Cardiac muscle cell (in vitro differentiated cells and primary cell): ENCODE measurements at regions not wholly inside any gene's neighbourhood (a gene's known extent, or its start where the extent isn't known, plus 50 kb on each side); places are given as distances from the start of the nearest gene placed in this dataset.
A peak's percentile ranks its signal among the peaks of the same experiment; 100 is the strongest.

Source experiments
- DNase-seq, 2 donors: peaks; one replicate each; pipeline versions ENCODE4 v3.0.0 to v3.0.0-alpha.2; 2010 to 2017; ENCODE audit warnings: low read depth in 1 of 2, low spot score in 1 of 2
- H3K27ac ChIP-seq: fragments of 200-600 bp; sonication (generic); 2 replicates; pipeline ENCODE4 v1.5.1; 2016
- H3K27me3 ChIP-seq: fragments of 200-600 bp; sonication (generic); 2 replicates; pipeline ENCODE4 v1.6.0; 2016; ENCODE audit warnings: control low read depth
- H3K36me3 ChIP-seq: fragments of 200-600 bp; sonication (generic); 2 replicates; pipeline ENCODE4 v1.5.1; 2016; ENCODE audit warnings: control low read depth
- H3K4me1 ChIP-seq: fragments of 200-600 bp; sonication (generic); 2 replicates; pipeline ENCODE4 v1.8.1; 2017; ENCODE audit warnings: low read depth, mild to moderate bottlenecking, mixed run types
- H3K4me3 ChIP-seq: fragments of 200-600 bp; sonication (generic); 2 replicates; pipeline ENCODE4 v1.5.1; 2016; ENCODE audit warnings: mild to moderate bottlenecking
- H3K9me3 ChIP-seq: fragments of 200-600 bp; sonication (generic); 2 replicates; pipeline ENCODE4 v1.5.1; 2017; ENCODE audit warnings: low read depth, mild to moderate bottlenecking, control low read depth
- TF ChIP-seq, protein P1 (sequence below): IDR thresholded peaks from 2 replicates; pipeline ENCODE4 v1.5.1; 2012; ENCODE audit warnings: low read depth, mild to moderate bottlenecking, low read length

DNA sequence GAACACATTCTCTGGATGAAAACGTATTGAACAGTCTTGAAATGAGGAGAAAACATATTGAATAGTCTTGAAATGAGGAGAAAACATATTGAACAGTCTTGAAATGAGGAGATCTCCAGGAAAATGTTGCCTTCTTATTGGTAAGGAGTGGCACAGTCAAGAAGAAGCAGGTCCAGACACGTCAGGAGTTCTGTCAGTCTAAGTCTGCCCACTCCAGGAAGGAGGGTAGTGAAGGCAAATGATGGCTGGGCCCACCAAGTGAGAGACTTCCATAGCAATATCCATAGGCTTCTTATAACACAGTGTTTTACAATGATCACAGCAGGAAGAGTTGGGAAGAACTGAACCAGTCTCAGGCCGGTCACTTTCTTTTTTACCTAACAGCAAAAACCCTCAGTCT, 316.2 kb downstream of the ETAA1 start:
- TF ChIP-seq, protein P1, sequence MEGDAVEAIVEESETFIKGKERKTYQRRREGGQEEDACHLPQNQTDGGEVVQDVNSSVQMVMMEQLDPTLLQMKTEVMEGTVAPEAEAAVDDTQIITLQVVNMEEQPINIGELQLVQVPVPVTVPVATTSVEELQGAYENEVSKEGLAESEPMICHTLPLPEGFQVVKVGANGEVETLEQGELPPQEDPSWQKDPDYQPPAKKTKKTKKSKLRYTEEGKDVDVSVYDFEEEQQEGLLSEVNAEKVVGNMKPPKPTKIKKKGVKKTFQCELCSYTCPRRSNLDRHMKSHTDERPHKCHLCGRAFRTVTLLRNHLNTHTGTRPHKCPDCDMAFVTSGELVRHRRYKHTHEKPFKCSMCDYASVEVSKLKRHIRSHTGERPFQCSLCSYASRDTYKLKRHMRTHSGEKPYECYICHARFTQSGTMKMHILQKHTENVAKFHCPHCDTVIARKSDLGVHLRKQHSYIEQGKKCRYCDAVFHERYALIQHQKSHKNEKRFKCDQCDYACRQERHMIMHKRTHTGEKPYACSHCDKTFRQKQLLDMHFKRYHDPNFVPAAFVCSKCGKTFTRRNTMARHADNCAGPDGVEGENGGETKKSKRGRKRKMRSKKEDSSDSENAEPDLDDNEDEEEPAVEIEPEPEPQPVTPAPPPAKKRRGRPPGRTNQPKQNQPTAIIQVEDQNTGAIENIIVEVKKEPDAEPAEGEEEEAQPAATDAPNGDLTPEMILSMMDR = no peak
- no peaks in the 10 kb centered on the region for H3K27me3 ChIP-seq

DNA sequence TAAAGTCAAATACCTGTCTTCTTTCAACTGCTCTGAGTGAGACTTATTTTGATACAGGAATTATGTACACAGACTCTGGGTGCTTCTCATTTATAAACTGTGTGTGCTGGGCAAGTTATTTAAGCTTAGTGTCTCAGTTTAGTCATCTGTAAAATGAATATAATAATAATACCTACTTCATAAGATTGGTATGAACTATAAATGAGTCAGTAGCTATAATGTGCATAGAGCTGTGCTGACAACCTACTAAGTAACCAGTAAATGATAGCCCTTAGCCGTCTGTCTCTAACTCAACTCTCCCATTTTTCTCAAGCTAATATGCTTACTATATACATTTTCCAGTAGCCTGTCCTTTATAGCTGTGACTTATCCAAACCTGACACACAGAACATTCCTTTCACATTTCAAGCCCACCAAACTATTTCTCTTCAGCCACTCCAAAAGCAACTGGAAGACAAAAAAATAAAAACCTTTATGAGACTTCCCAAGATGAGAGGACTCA, 319.8 kb downstream of the ETAA1 start:
- no peaks in the 10 kb centered on the region for H3K36me3 ChIP-seq
- no peak overlapping the region for H3K4me3 ChIP-seq
- no peak overlapping the region for H3K27ac ChIP-seq
- no peak for DNase-seq
- TF ChIP-seq, protein P1 = no peak
- H3K4me1 ChIP-seq = no peaks in the 10 kb centered on the region
- no peaks in the 10 kb centered on the region for H3K27me3 ChIP-seq
- no peaks in the 10 kb centered on the region for H3K9me3 ChIP-seq

More for the DNA sequence above, 316.2 kb downstream of the ETAA1 start:
- no peaks in the 10 kb centered on the region for H3K36me3 ChIP-seq
- DNase-seq = no peak
- H3K4me1 ChIP-seq = no peaks in the 10 kb centered on the region
- no peak overlapping the region for H3K4me3 ChIP-seq
- H3K27ac ChIP-seq = no peak overlapping the region
- no peaks in the 10 kb centered on the region for H3K9me3 ChIP-seq

DNA sequence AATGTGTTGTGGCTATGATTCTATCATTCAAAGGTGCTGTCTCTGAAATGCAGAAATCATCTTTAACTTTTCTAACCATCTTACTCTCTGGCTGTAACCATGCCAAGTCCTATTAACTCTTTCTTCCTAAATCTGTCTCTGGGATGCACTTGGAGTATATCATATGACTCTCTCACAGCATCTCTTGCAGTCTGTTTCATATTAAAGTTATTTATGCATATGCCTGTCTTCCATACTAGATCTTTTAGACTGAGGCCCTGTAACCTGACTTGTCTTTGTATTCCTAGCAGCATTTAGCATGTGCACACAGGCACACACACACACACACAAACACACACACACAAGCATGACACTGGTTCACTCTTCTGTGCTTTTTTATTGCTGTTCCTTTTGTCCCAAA, 320.6 kb downstream of the ETAA1 start:
- H3K27ac ChIP-seq = no peak overlapping the region
- no peak overlapping the region for H3K4me3 ChIP-seq
- no peak for DNase-seq
- no peaks in the 10 kb centered on the region for H3K9me3 ChIP-seq
- H3K4me1 ChIP-seq = no peaks in the 10 kb centered on the region
- TF ChIP-seq, protein P1 = no peak
- H3K27me3 ChIP-seq = no peaks in the 10 kb centered on the region
- no peaks in the 10 kb centered on the region for H3K36me3 ChIP-seq

DNA sequence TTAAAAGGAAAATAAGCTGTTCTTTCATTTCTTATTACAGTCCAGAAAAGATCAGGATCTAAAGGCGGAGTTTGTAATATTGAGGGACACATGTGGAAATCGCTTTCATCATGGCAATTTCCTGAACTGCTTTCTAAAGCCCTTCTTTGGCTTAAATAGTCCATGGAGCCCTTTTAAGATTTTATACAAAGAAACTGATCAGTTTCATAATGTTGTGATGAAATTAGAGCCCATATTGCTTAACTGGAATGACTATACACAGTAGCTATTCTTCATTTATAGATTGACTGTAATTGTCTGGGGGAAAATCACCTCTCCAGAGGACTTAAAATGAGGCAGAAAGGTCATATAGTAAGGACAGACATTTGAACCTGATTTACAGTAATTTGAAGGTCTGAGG, 322.2 kb downstream of the ETAA1 start:
- Histone ChIP-seq H3K4me1 (no peaks in the 10 kb centered on the region), H3K4me3 (no peak overlapping the region), H3K27ac (no peak overlapping the region), H3K36me3 (no peaks in the 10 kb centered on the region), H3K9me3 (no peaks in the 10 kb centered on the region), H3K27me3 (no peaks in the 10 kb centered on the region)
- DNase-seq = peak in 1 of 2 donors; percentile 13
- TF ChIP-seq, protein P1 = no peak

DNA sequence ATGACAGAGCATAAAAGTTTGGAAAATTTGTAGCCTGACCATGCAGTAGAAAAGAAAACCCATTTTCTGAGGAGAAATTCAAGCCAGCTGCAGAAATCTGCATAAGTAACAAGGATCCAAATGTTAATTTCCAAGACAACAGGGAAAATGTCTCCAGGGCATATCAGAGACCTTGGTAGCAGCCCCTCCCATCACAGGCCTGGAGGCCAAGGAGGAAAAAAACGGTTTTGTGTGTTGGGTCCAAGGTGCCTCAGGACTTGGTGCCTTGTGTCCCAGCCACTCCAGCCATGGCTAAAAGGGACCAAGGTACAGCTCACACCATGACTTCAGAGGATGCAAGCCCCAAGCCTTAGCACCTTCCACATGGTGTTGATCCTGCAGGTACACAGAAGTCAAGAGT, 324.4 kb downstream of the ETAA1 start:
- Histone ChIP-seq H3K4me3 (no peak overlapping the region), H3K27me3 (no peaks in the 10 kb centered on the region), H3K27ac (no peak overlapping the region), H3K9me3 (no peaks in the 10 kb centered on the region), H3K4me1 (no peaks in the 10 kb centered on the region), H3K36me3 (no peaks in the 10 kb centered on the region)
- TF ChIP-seq, protein P1 = no peak
- DNase-seq = no peak

DNA sequence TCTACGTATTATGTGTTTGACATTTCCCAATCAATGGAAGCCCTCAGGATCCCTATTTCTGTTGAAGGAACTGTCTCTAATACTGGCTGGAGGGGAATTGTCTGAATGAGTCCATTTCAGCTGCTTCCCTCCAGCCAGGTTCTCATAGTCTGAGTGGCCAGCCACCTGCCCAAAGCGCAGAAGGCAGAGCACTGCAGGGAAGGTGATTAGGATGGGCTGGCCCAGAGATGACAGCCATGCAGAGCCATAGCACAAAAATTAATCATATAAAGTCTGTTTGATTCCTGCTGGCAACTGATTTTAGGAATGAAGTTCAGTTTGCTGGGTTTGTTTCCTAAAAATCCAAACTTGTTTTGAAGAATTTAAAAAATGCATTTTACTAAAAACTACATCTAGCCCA, 327.1 kb downstream of the ETAA1 start:
- TF ChIP-seq, protein P1 = no peak
- no peak for DNase-seq
- H3K27me3 ChIP-seq = no peaks in the 10 kb centered on the region
- no peak overlapping the region for H3K27ac ChIP-seq
- no peak overlapping the region for H3K4me3 ChIP-seq
- no peaks in the 10 kb centered on the region for H3K36me3 ChIP-seq
- H3K4me1 ChIP-seq = no peaks in the 10 kb centered on the region
- H3K9me3 ChIP-seq = no peaks in the 10 kb centered on the region
